Sigmoid colon (tissue), 4 donors: ENCODE measurements at regions not wholly inside any gene's neighbourhood (a gene's known extent, or its start where the extent isn't known, plus 50 kb on each side); places are given as distances from the start of the nearest gene placed in this dataset.

Experiments
- CTCF ChIP-seq, 4 experiments: fragments of 450-650 bp in 3 of 4; fragments of 200-600 bp in 1 of 4; IDR thresholded peaks; one replicate each; pipeline ENCODE4 v1.5.1; 2016 to 2019; ENCODE audit warnings: antibody characterized with exemption in 4 of 4, mild to moderate bottlenecking in 3 of 4, moderate library complexity in 2 of 4
- EP300 ChIP-seq, 4 donors: sonication (generic); formaldehyde crosslinking; IDR thresholded peaks; one replicate each; pipeline ENCODE4 v1.6.1; 2017; ENCODE audit warnings: antibody characterized with exemption in 4 of 4

GRCh38 chr4:180564026-180564425 is 1679.2 kb upstream of the TENM3 start:
- TF ChIP-seq CTCF (IDR thresholded peaks at IDR 0.05) = no peak
- no peak for TF ChIP-seq EP300 (IDR thresholded peaks at IDR 0.05)
